ENCODE measurements at regions not wholly inside any gene's neighbourhood (a gene's known extent, or its start where the extent isn't known, plus 50 kb on each side); places are given as distances from the start of the nearest gene placed in this dataset.
A peak's percentile ranks its signal among the peaks of the same experiment; 100 is the strongest.

GRCh38 chrX:25343060-25343459, 327.3 kb upstream of the ARX start:
- no peaks in the 10 kb centered on the region for H3K27me3 Mint-ChIP-seq (ENCODE audit: insufficient read depth, low read depth, poor library complexity)
- no peak overlapping the region for H3K27ac Mint-ChIP-seq
- no peaks in the 10 kb centered on the region for H3F3A ChIP-seq (replicated peaks; ENCODE audit: low read depth)
- H3K27me3 ChIP-seq (ENCODE audit: insufficient read depth) = no peaks in the 10 kb centered on the region
- no peaks in the 10 kb centered on the region for H3K9me2 ChIP-seq (ENCODE audit: insufficient read depth)
- no peak overlapping the region for H3K4me3 ChIP-seq
- H3K4me2 ChIP-seq = no peak overlapping the region
- H3K4me1 Mint-ChIP-seq = no peaks in the 10 kb centered on the region
- no peaks in the 10 kb centered on the region for H3K79me2 ChIP-seq (replicated peaks; ENCODE audit: insufficient read depth)
- H2AFZ ChIP-seq = no peak overlapping the region
- DNase-seq (ENCODE audit: low spot score) (peak; percentile 24), ATAC-seq (no peak)
- H3K4me3 Mint-ChIP-seq = no peak overlapping the region
- no peaks in the 10 kb centered on the region for H3K4me1 ChIP-seq (ENCODE audit: insufficient read depth)
- H3K9me3 Mint-ChIP-seq = peaks cover 5% of the 10 kb centered on the region; the same call in 1 of the 3 replicates
- no peaks in the 10 kb centered on the region for H4K20me1 ChIP-seq (replicated peaks; ENCODE audit: insufficient read depth)
- no peak for TF ChIP-seq ZNF114 (CRISPR knock-in tag; IDR thresholded peaks at IDR 0.05)
- no peak for TF ChIP-seq REST (IDR thresholded peaks at IDR 0.05; ENCODE audit: unreplicated experiment)
- TF ChIP-seq EZH2 (IDR thresholded peaks at IDR 0.05; ENCODE audit: low read depth, unreplicated experiment) = no peak
- peak; percentile 40 to 65 for TF ChIP-seq CTCF (conservative IDR thresholded peaks at IDR 0.05; ENCODE audit: low read depth in 2 of 2)
- TF ChIP-seq POLR2AphosphoS5 (IDR thresholded peaks at IDR 0.05; ENCODE audit: low read depth) = no peak
- H3K36me3 Mint-ChIP-seq (ENCODE audit: low read depth) = no peaks in the 10 kb centered on the region
- H3K36me3 ChIP-seq (ENCODE audit: insufficient read depth) = no peaks in the 10 kb centered on the region
- no peak overlapping the region for H3K27ac ChIP-seq (ENCODE audit: low read depth)

GRCh38 chrX:25337841-25338240, 322.1 kb upstream of the ARX start:
- no peaks in the 10 kb centered on the region for H3K79me2 ChIP-seq (replicated peaks; ENCODE audit: insufficient read depth)
- H3K4me1 Mint-ChIP-seq = no peaks in the 10 kb centered on the region
- TF ChIP-seq EZH2phosphoT487 (IDR thresholded peaks at IDR 0.05; ENCODE audit: unreplicated experiment) (no peak), ZNF462 (CRISPR knock-in tag; IDR thresholded peaks at IDR 0.05) (no peak), CREB1 (CRISPR knock-in tag; IDR thresholded peaks at IDR 0.05; ENCODE audit: low read depth) (no peak), JUNB (IDR thresholded peaks at IDR 0.05; ENCODE audit: unreplicated experiment) (no peak), ZNF331 (CRISPR knock-in tag; IDR thresholded peaks at IDR 0.05; ENCODE audit: low read depth) (no peak)

More at GRCh38 chrX:25337841-25338240, 322.1 kb upstream of the ARX start:
- H2AFZ ChIP-seq = no peak overlapping the region
- H3F3A ChIP-seq (replicated peaks; ENCODE audit: low read depth) = no peaks in the 10 kb centered on the region
- H3K4me3 ChIP-seq = no peak overlapping the region
- no peak for ATAC-seq
- no peaks in the 10 kb centered on the region for H3K9me2 ChIP-seq (ENCODE audit: insufficient read depth)
- no peaks in the 10 kb centered on the region for H3K27me3 ChIP-seq (ENCODE audit: insufficient read depth)
- H4K20me1 ChIP-seq (replicated peaks; ENCODE audit: insufficient read depth) = no peaks in the 10 kb centered on the region
- H3K4me1 ChIP-seq (ENCODE audit: insufficient read depth) = no peaks in the 10 kb centered on the region
- H3K27ac ChIP-seq (ENCODE audit: low read depth) = no peak overlapping the region
- peaks cover 5% of the 10 kb centered on the region; the same call in 1 of the 3 replicates for H3K9me3 Mint-ChIP-seq
- no peaks in the 10 kb centered on the region for H3K36me3 ChIP-seq (ENCODE audit: insufficient read depth)
- H3K4me2 ChIP-seq = no peak overlapping the region
- no peaks in the 10 kb centered on the region for H3K36me3 Mint-ChIP-seq (ENCODE audit: low read depth)
- no peak overlapping the region for H3K4me3 Mint-ChIP-seq
- no peak overlapping the region for H3K27ac Mint-ChIP-seq
- no peak for DNase-seq (ENCODE audit: low spot score)
- no peaks in the 10 kb centered on the region for H3K27me3 Mint-ChIP-seq (ENCODE audit: insufficient read depth, low read depth, poor library complexity)
